ENCODE measurements at regions not wholly inside any gene's neighbourhood (a gene's known extent, or its start where the extent isn't known, plus 50 kb on each side); places are given as distances from the start of the nearest gene placed in this dataset.
"Not testable (repeated sequence)": the region's sequence is repeated elsewhere in the genome, so short reads cannot be mapped to it uniquely, and the experiment has no call there.

- H3K27me3 Mint-ChIP-seq (ENCODE audit: low read depth in 3 of 3); H3K36me3 Mint-ChIP-seq; H3K27ac ChIP-seq (ENCODE audit: low read depth in 1 of 2, low read length in 2 of 2); H4K20me1 ChIP-seq (ENCODE audit: insufficient read depth, low read length); intact Hi-C loops (cut with micrococcal nuclease); H3K4me1 ChIP-seq (ENCODE audit: control insufficient read depth in 1 of 2, insufficient read depth in 2 of 2, low read length in 2 of 2); H3K4me2 ChIP-seq (replicated peaks; ENCODE audit: extremely low read depth, low read length, poor library complexity, severe bottlenecking); H3K36me3 ChIP-seq (replicated peaks in 1 of 2; ENCODE audit: control insufficient read depth in 1 of 2, insufficient read depth in 2 of 2, low read length in 2 of 2); H3K4me3 ChIP-seq (replicated peaks in 1 of 3; ENCODE audit: low read depth in 2 of 3, low read length in 3 of 3); H3K4me3 Mint-ChIP-seq; H3K9me3 Mint-ChIP-seq; H3K9me3 ChIP-seq (replicated peaks in 1 of 2; ENCODE audit: control insufficient read depth in 1 of 2, insufficient read depth in 1 of 2, low read length in 2 of 2); H3K27ac Mint-ChIP-seq; H2AFZ ChIP-seq (ENCODE audit: insufficient read depth, low read depth, low read length, poor library complexity, severe bottlenecking); H3K79me2 ChIP-seq (ENCODE audit: insufficient read depth, low read length); H3K9ac ChIP-seq (ENCODE audit: insufficient read depth, low read length, poor library complexity, severe bottlenecking); DNase-seq; H3K27me3 ChIP-seq (ENCODE audit: control insufficient read depth in 2 of 2, insufficient read depth in 2 of 2, low read length in 2 of 2): not testable (repeated sequence)
- peaks cover 12% of the 10 kb centered on the region for H3K4me1 Mint-ChIP-seq
- WGBS (ENCODE audit: insufficient coverage), result 100% methylated on average over 2 of the region's 7 CpGs
Observed at GRCh38 chr17:30648015-30648620, 170.9 kb downstream of the GOSR1 start.

- H3K27me3 Mint-ChIP-seq (ENCODE audit: low read depth in 3 of 3); H3K79me2 ChIP-seq (ENCODE audit: insufficient read depth, low read length); H3K36me3 Mint-ChIP-seq; H4K20me1 ChIP-seq (ENCODE audit: insufficient read depth, low read length); H3K9me3 ChIP-seq (replicated peaks in 1 of 2; ENCODE audit: control insufficient read depth in 1 of 2, insufficient read depth in 1 of 2, low read length in 2 of 2); H3K4me1 ChIP-seq (ENCODE audit: control insufficient read depth in 1 of 2, insufficient read depth in 2 of 2, low read length in 2 of 2); H3K4me1 Mint-ChIP-seq; H3K36me3 ChIP-seq (replicated peaks in 1 of 2; ENCODE audit: control insufficient read depth in 1 of 2, insufficient read depth in 2 of 2, low read length in 2 of 2); H3K9ac ChIP-seq (ENCODE audit: insufficient read depth, low read length, poor library complexity, severe bottlenecking); H3K9me3 Mint-ChIP-seq; intact Hi-C loops (cut with micrococcal nuclease); H3K4me2 ChIP-seq (replicated peaks; ENCODE audit: extremely low read depth, low read length, poor library complexity, severe bottlenecking); H2AFZ ChIP-seq (ENCODE audit: insufficient read depth, low read depth, low read length, poor library complexity, severe bottlenecking); H3K27me3 ChIP-seq (ENCODE audit: control insufficient read depth in 2 of 2, insufficient read depth in 2 of 2, low read length in 2 of 2); H3K27ac ChIP-seq (ENCODE audit: low read depth in 1 of 2, low read length in 2 of 2); H3K4me3 ChIP-seq (replicated peaks in 1 of 3; ENCODE audit: low read depth in 2 of 3, low read length in 3 of 3): not testable (repeated sequence)
- Mint-ChIP-seq H3K27ac (peak overlapping the region in 1 of 7 donors; percentile 83), H3K4me3 (peak overlapping the region in 1 of 2 donors; percentile 59)
- WGBS (ENCODE audit: insufficient coverage), result 30% methylated on average over 2 of the region's 7 CpGs
- DNase-seq, result peak in 1 of 3 donors; percentile 16
Observed at GRCh38 chr17:30645875-30646274, 168.7 kb downstream of the GOSR1 start.

DNA sequence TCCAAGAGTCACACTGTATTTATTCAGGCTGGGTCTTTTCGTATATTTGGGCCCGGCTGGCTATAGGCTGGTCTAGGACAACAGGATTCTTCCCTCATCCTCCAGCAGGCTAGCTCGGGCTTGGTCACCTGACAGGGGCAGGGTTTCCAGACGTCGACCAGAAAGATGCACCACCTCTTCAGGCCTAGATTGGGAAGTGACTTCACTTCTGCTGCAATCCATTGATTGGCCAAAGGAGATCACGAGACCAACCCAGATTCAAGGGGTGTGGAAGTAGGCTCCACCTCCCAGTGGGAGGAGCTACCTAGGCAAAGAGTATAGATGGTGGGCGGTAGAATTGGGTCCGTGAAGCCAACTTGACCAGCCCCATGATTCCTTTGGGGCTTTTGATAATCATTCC lies 167.5 kb downstream of the GOSR1 start:
- H3K4me1 ChIP-seq (ENCODE audit: control insufficient read depth in 1 of 2, insufficient read depth in 2 of 2, low read length in 2 of 2); H3K4me2 ChIP-seq (replicated peaks; ENCODE audit: extremely low read depth, low read length, poor library complexity, severe bottlenecking); H3K27me3 Mint-ChIP-seq (ENCODE audit: low read depth in 3 of 3); H3K4me1 Mint-ChIP-seq; H3K27ac ChIP-seq (ENCODE audit: low read depth in 1 of 2, low read length in 2 of 2); H3K4me3 ChIP-seq (replicated peaks in 1 of 3; ENCODE audit: low read depth in 2 of 3, low read length in 3 of 3); H3K27ac Mint-ChIP-seq; DNase-seq; H3K9ac ChIP-seq (ENCODE audit: insufficient read depth, low read length, poor library complexity, severe bottlenecking); H2AFZ ChIP-seq (ENCODE audit: insufficient read depth, low read depth, low read length, poor library complexity, severe bottlenecking); H3K36me3 Mint-ChIP-seq; H3K36me3 ChIP-seq (replicated peaks in 1 of 2; ENCODE audit: control insufficient read depth in 1 of 2, insufficient read depth in 2 of 2, low read length in 2 of 2); H4K20me1 ChIP-seq (ENCODE audit: insufficient read depth, low read length); H3K27me3 ChIP-seq (ENCODE audit: control insufficient read depth in 2 of 2, insufficient read depth in 2 of 2, low read length in 2 of 2); H3K4me3 Mint-ChIP-seq; intact Hi-C loops (cut with micrococcal nuclease); H3K79me2 ChIP-seq (ENCODE audit: insufficient read depth, low read length); H3K9me3 Mint-ChIP-seq; H3K9me3 ChIP-seq (replicated peaks in 1 of 2; ENCODE audit: control insufficient read depth in 1 of 2, insufficient read depth in 1 of 2, low read length in 2 of 2): not testable (repeated sequence)
- WGBS (ENCODE audit: insufficient coverage), result no CpG with 5 or more reads among the region's 8 CpGs

DNA sequence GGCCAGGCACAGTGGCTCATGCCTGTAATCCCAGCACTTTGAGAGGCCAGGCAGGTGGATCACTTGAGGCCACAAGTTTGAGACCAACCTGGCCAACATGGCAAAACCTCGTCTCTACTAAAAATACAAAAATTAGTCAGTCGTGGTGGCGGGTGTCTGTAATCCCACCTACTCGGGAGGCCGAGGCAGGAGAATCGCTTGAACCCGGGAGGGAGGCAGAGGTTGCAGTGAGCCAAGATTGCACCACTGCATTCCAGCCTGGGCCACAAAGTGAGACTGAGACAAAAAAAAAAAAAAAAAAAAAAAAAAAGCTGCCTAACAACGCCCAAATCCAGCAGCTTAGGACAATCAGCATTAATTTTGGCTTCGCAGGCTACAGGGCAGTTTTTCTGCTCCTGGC lies 167.1 kb downstream of the GOSR1 start:
- intact Hi-C loops (cut with micrococcal nuclease); H3K27me3 ChIP-seq (ENCODE audit: control insufficient read depth in 2 of 2, insufficient read depth in 2 of 2, low read length in 2 of 2); H3K4me1 ChIP-seq (ENCODE audit: control insufficient read depth in 1 of 2, insufficient read depth in 2 of 2, low read length in 2 of 2); H3K36me3 Mint-ChIP-seq; H3K27me3 Mint-ChIP-seq (ENCODE audit: low read depth in 3 of 3); H3K27ac ChIP-seq (ENCODE audit: low read depth in 1 of 2, low read length in 2 of 2); H3K27ac Mint-ChIP-seq; H4K20me1 ChIP-seq (ENCODE audit: insufficient read depth, low read length); H3K4me1 Mint-ChIP-seq; H3K9me3 Mint-ChIP-seq; H3K9me3 ChIP-seq (replicated peaks in 1 of 2; ENCODE audit: control insufficient read depth in 1 of 2, insufficient read depth in 1 of 2, low read length in 2 of 2); H3K9ac ChIP-seq (ENCODE audit: insufficient read depth, low read length, poor library complexity, severe bottlenecking); H3K4me3 Mint-ChIP-seq; DNase-seq; H3K36me3 ChIP-seq (replicated peaks in 1 of 2; ENCODE audit: control insufficient read depth in 1 of 2, insufficient read depth in 2 of 2, low read length in 2 of 2); H2AFZ ChIP-seq (ENCODE audit: insufficient read depth, low read depth, low read length, poor library complexity, severe bottlenecking); H3K79me2 ChIP-seq (ENCODE audit: insufficient read depth, low read length); H3K4me3 ChIP-seq (replicated peaks in 1 of 3; ENCODE audit: low read depth in 2 of 3, low read length in 3 of 3); H3K4me2 ChIP-seq (replicated peaks; ENCODE audit: extremely low read depth, low read length, poor library complexity, severe bottlenecking): not testable (repeated sequence)
- WGBS (ENCODE audit: insufficient coverage), result no CpG with 5 or more reads among the region's 9 CpGs
